Panc1 (cell line): ENCODE measurements at regions not wholly inside any gene's neighbourhood (a gene's known extent, or its start where the extent isn't known, plus 50 kb on each side); places are given as distances from the start of the nearest gene placed in this dataset.

Source experiments
- ATAC-seq: fragments of 200-7000 bp; cut with Tn5 transposase; 2 replicates; pipeline ENCODE4 v1.9.1; 2020; ENCODE audit warnings: mild to moderate bottlenecking, moderate library complexity
- BruUV-seq: library from RNA; stranded (reverse); fragments of 400-500 nt; replicated peaks from 2 replicates; lab custom pipeline; 2021; lab: Mats Ljungman, UMichigan
- CTCF ChIA-PET: fragments of 300-600 bp; sonication (Branson Sonifier 250); formaldehyde crosslinking; loops from one replicate; lab custom pipeline; 2022; ENCODE audit warnings: antibody characterized with exemption; lab: Charles Lee
- POLR2A ChIA-PET: fragments of 300-600 bp; sonication (Branson Sonifier 250); formaldehyde crosslinking; loops from one replicate; lab custom pipeline; 2022; ENCODE audit warnings: antibody characterized with exemption; lab: Charles Lee
- DNase-seq: peaks from one replicate; pipeline ENCODE4 v3.0.0-alpha.2; 2010; ENCODE audit warnings: low read depth, low spot score
- H3K27ac ChIP-seq: 2 replicates; pipeline ENCODE4 v1.5.1; 2011; ENCODE audit warnings: mild to moderate bottlenecking, low read length, inconsistent platforms
- H3K27me3 ChIP-seq: fragments of 200-500 bp; sonication (Bioruptor generic); 2 replicates; pipeline ENCODE4 v1.6.0; 2014; ENCODE audit warnings: low read length, inconsistent platforms; ENCODE audit not compliant: control insufficient read depth, insufficient read depth
- H3K36me3 ChIP-seq: fragments of 200-500 bp; sonication (Bioruptor generic); 2 replicates; pipeline ENCODE4 v1.5.1; 2014; ENCODE audit warnings: inconsistent platforms, mild to moderate bottlenecking, low read length, moderate library complexity; ENCODE audit not compliant: control insufficient read depth, insufficient read depth
- H3K4me1 ChIP-seq: 2 replicates; pipeline ENCODE4 v1.5.1; 2011; ENCODE audit warnings: inconsistent platforms, mild to moderate bottlenecking, low read length, moderate library complexity; ENCODE audit not compliant: control insufficient read depth, insufficient read depth
- H3K4me3 ChIP-seq, 2 experiments: 2 replicates each; pipeline ENCODE4 v1.5.1; 2011 to 2012; ENCODE audit warnings: low read depth in 2 of 2, low read length in 2 of 2, mild to moderate bottlenecking in 2 of 2, inconsistent platforms in 1 of 2, moderate library complexity in 1 of 2
- H3K9me3 ChIP-seq: fragments of 200-500 bp; sonication (Bioruptor generic); 2 replicates; pipeline ENCODE4 v1.5.1; 2014; ENCODE audit warnings: low read depth, mild to moderate bottlenecking, inconsistent platforms, low read length, moderate library complexity; ENCODE audit not compliant: control insufficient read depth, insufficient read depth
- CTCF ChIP-seq: fragments of 450-650 bp; IDR thresholded peaks from 2 replicates; pipeline ENCODE4 v1.5.1; 2017; ENCODE audit warnings: mild to moderate bottlenecking
- POLR2AphosphoS5 ChIP-seq: IDR thresholded peaks from 2 replicates; pipeline ENCODE4 v1.6.1; 2012; ENCODE audit warnings: mild to moderate bottlenecking, low read depth, low read length, moderate library complexity
- REST ChIP-seq, 2 experiments: IDR thresholded peaks; 2 replicates each; pipeline ENCODE4 v1.6.1; 2011 to 2012; ENCODE audit warnings: low read depth in 2 of 2, control low read depth in 1 of 2, low read length in 1 of 2, mild to moderate bottlenecking in 1 of 2, moderate library complexity in 1 of 2; ENCODE audit not compliant: insufficient read depth in 1 of 2
- SIN3A ChIP-seq: IDR thresholded peaks from 2 replicates; pipeline ENCODE4 v1.6.1; 2012; ENCODE audit warnings: low read depth, mild to moderate bottlenecking, low read length, moderate library complexity, borderline replicate concordance; ENCODE audit not compliant: insufficient read depth
- TCF7L2 ChIP-seq: IDR thresholded peaks from 2 replicates; pipeline ENCODE4 v1.6.1; 2011; ENCODE audit warnings: mild to moderate bottlenecking, low read depth, low read length, inconsistent platforms
- in situ Hi-C: cut with HindIII; loops from 2 replicates; pipeline ENCODE4 v1.10.0; 2016; ENCODE audit warnings: low sequenced_read_pairs, low pct_unique_long_range_greater_than_20kb
- intact Hi-C: fragments of 100-400 bp; cut with micrococcal nuclease; formaldehyde crosslinking; loops from one replicate; pipeline ENCODE4 v1.10.0; 2022; ENCODE audit not compliant: unreplicated experiment

- DNase-seq = no peak
- Histone ChIP-seq H3K4me1 (no peaks in the 10 kb centered on the region), H3K4me3 (no peak overlapping the region), H3K27ac (no peak overlapping the region), H3K27me3 (no peaks in the 10 kb centered on the region), H3K9me3 (no peaks in the 10 kb centered on the region), H3K36me3 (no peaks in the 10 kb centered on the region)
- TF ChIP-seq CTCF (no peak), REST (IDR thresholded peaks at IDR 0.05; ENCODE audit: insufficient read depth in 1 of 2, low read depth in 2 of 2, low read length in 1 of 2) (no peak), SIN3A (no peak), POLR2AphosphoS5 (no peak), TCF7L2 (no peak)
- in situ Hi-C loops = no loop called here
- CTCF ChIA-PET = no interaction called here
- POLR2A ChIA-PET = no interaction called here
- no peak for ATAC-seq
- intact Hi-C loops = no loop called here
- no TSS peak for BruUV-seq
Observed at GRCh38 chr3:36214460-36214859, 165.8 kb upstream of the STAC start.

GRCh38 chr3:36215241-36215640 is 165.1 kb upstream of the STAC start:
- ATAC-seq = no peak
- Histone ChIP-seq H3K36me3 (no peaks in the 10 kb centered on the region), H3K4me1 (no peaks in the 10 kb centered on the region), H3K27ac (no peak overlapping the region), H3K9me3 (no peaks in the 10 kb centered on the region), H3K4me3 (no peak overlapping the region), H3K27me3 (no peaks in the 10 kb centered on the region)
- TF ChIP-seq POLR2AphosphoS5 (no peak), SIN3A (no peak), CTCF (no peak), TCF7L2 (no peak), REST (IDR thresholded peaks at IDR 0.05; ENCODE audit: insufficient read depth in 1 of 2, low read depth in 2 of 2, low read length in 1 of 2) (no peak)
- in situ Hi-C loops (no loop called here), intact Hi-C loops (no loop called here)
- ChIA-PET POLR2A (no interaction called here), CTCF (no interaction called here)
- DNase-seq = no peak
- BruUV-seq = no TSS peak
